ENCODE measurements at regions not wholly inside any gene's neighbourhood (a gene's known extent, or its start where the extent isn't known, plus 50 kb on each side); places are given as distances from the start of the nearest gene placed in this dataset.

- no peak overlapping the region for H3K27ac ChIP-seq
These were observed 90.6 kb upstream of the NUDT4 start for GRCh38 chr12:93287149-93287548.

GRCh38 chr12:93288626-93289025 is 89.1 kb upstream of the NUDT4 start:
- H3K27me3 ChIP-seq (replicated peaks in 1 of 7) = no peaks in the 10 kb centered on the region
- H3K36me3 ChIP-seq = no peaks in the 10 kb centered on the region
- no peak for DNase-seq
- no peak overlapping the region for H3K27ac ChIP-seq
- H3K4me1 ChIP-seq = no peaks in the 10 kb centered on the region
- TF ChIP-seq CTCF (IDR thresholded peaks at IDR 0.05 in 8 of 11, conservative IDR thresholded peaks at IDR 0.05 in 3 of 11) = no peak
- TF ChIP-seq POLR2AphosphoS5 (IDR thresholded peaks at IDR 0.05) = no peak
- no peak for TF ChIP-seq POLR2A (IDR thresholded peaks at IDR 0.05)
- intact Hi-C loops (cut with DNase I; ENCODE audit: low total_unique reads) = no loop called here
- no peak overlapping the region for H3K4me3 ChIP-seq
- H3K9me3 ChIP-seq = no peaks in the 10 kb centered on the region

More at GRCh38 chr12:93287149-93287548, 90.6 kb upstream of the NUDT4 start:
- no peaks in the 10 kb centered on the region for H3K4me1 ChIP-seq
- 78 to 94% (median 82%) methylated on average over 3 of the region's 3 CpGs for WGBS, 5 donors
- TF ChIP-seq POLR2AphosphoS5 (IDR thresholded peaks at IDR 0.05) (no peak), POLR2A (IDR thresholded peaks at IDR 0.05) (no peak), CTCF (IDR thresholded peaks at IDR 0.05 in 8 of 11, conservative IDR thresholded peaks at IDR 0.05 in 3 of 11) (no peak)
- no peak overlapping the region for H3K4me3 ChIP-seq
- H3K9me3 ChIP-seq = no peaks in the 10 kb centered on the region
- no peaks in the 10 kb centered on the region for H3K36me3 ChIP-seq
- DNase-seq = no peak
- H3K27me3 ChIP-seq (replicated peaks in 1 of 7) = no peaks in the 10 kb centered on the region
- intact Hi-C loops (cut with DNase I; ENCODE audit: low total_unique reads) = no loop called here

GRCh38 chr12:93290391-93290790 is 87.3 kb upstream of the NUDT4 start:
- DNase-seq = no peak
- H3K9me3 ChIP-seq = no peaks in the 10 kb centered on the region
- H3K4me3 ChIP-seq = no peak overlapping the region
- H3K27ac ChIP-seq = no peak overlapping the region
- H3K36me3 ChIP-seq = no peaks in the 10 kb centered on the region
- H3K4me1 ChIP-seq = no peaks in the 10 kb centered on the region
- TF ChIP-seq POLR2AphosphoS5 (IDR thresholded peaks at IDR 0.05) = no peak
- no peak for TF ChIP-seq CTCF (IDR thresholded peaks at IDR 0.05 in 8 of 11, conservative IDR thresholded peaks at IDR 0.05 in 3 of 11)
- no peak for TF ChIP-seq POLR2A (IDR thresholded peaks at IDR 0.05)
- H3K27me3 ChIP-seq (replicated peaks in 1 of 7) = no peaks in the 10 kb centered on the region
- WGBS, 5 donors = 73 to 90% (median 86%) methylated on average over 6 to 7 of the region's 7 CpGs
- intact Hi-C loops (cut with DNase I; ENCODE audit: low total_unique reads) = no loop called here

- intact Hi-C loops (cut with DNase I; ENCODE audit: low total_unique reads) = no loop called here
- Histone ChIP-seq H3K27ac (no peak overlapping the region), H3K4me3 (no peak overlapping the region), H3K4me1 (peaks cover 0 to 7% (median 0%) of the 10 kb centered on the region in 6 donors), H3K27me3 (replicated peaks in 1 of 7) (no peaks in the 10 kb centered on the region), H3K9me3 (no peaks in the 10 kb centered on the region), H3K36me3 (no peaks in the 10 kb centered on the region)
- WGBS, 5 donors = 93 to 98% (median 96%) methylated on average over 6 of the region's 6 CpGs
- no peak for TF ChIP-seq CTCF (IDR thresholded peaks at IDR 0.05 in 8 of 11, conservative IDR thresholded peaks at IDR 0.05 in 3 of 11)
- no peak for TF ChIP-seq POLR2AphosphoS5 (IDR thresholded peaks at IDR 0.05)
- no peak for TF ChIP-seq POLR2A (IDR thresholded peaks at IDR 0.05)
- no peak for DNase-seq
These were observed 85.5 kb upstream of the NUDT4 start for GRCh38 chr12:93292213-93292612.

Measured in spleen (tissue), 11 donors.